ENCODE measurements at regions not wholly inside any gene's neighbourhood (a gene's known extent, or its start where the extent isn't known, plus 50 kb on each side); places are given as distances from the start of the nearest gene placed in this dataset.

DNA sequence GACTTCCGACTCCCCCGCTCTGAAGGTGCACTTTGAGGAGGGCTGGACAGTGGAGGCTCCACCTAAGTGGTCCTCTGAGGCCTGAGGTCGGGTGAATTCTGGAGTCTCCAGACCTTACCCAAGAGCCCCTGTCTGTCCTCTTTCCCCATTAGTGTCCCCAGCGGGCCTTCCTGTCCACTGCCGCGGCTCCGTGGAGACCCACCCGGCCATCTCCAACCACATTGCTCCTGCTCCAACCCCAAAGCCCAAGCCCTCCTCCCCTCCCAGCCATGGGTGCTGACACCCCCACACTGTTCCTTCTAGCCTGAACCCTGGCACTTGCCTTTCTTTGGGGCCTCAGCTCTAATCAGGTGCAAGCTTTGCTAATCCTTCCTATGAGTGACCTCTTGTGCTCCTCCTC lies 283.1 kb upstream of the TNRC6C start:
- DNase-seq = no peak

GRCh38 chr17:77675816-77676215 lies 282.7 kb upstream of the TNRC6C start:
- no peak for DNase-seq

- DNase-seq = no peak
These were observed 282.3 kb upstream of the TNRC6C start for GRCh38 chr17:77676237-77676661.

GRCh38 chr17:77677211-77677610 lies 281.3 kb upstream of the TNRC6C start:
- DNase-seq = no peak

- DNase-seq = no peak
These were observed 280.9 kb upstream of the TNRC6C start for GRCh38 chr17:77677630-77678029.

- no peak for DNase-seq
These were observed 278.9 kb upstream of the TNRC6C start for GRCh38 chr17:77679589-77679988.

DNA sequence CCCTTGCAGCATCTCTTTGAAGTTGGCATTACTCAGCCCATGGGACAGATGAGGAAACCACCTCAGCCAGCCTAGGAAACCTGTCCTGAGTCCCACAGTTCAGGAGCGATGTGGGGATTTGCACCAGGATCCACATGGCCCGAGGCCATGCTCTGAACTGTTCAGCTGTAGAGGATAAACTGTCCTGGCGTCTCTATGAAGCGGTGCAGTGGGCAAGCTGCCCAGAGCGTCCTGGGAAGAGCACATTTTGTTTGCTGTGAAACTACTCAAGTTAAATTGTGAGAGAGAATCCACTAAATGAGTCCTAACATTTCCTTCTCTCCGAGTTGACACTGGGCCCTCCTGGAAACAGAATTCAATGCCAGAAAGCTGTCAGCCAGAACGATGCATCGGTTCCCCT lies 276.6 kb upstream of the TNRC6C start:
- no peak for DNase-seq

- DNase-seq = no peak
These were observed 273.4 kb upstream of the TNRC6C start for GRCh38 chr17:77684803-77685798.

DNA sequence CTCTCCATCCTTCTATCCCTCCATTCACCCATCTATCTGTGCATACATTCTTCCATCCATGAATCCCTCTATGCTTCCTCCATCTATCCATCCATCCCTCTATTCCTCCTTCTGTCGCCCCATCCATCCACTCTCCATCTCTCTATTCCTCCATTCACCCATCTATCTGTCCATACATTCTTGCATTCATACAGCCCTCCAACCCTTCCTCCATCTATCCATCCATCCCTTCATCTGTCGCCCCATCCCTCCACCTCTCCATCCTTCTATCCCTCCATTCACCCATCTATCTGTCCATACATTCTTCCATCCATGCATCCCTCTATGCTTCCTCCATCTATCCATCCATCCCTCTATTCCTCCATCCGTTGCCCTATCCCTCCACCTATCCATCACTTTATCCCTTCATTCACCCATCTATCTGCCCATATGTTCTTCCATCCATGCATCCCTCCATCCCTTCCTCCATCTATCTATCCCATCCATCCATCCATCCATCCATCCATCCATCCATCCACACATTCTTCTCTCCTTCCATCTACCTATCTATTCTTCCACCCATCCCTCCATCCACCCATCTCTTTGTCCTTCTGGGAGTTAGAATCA lies 272.5 kb upstream of the TNRC6C start:
- DNase-seq = no peak

- DNase-seq = no peak
These were observed 271.6 kb upstream of the TNRC6C start for GRCh38 chr17:77686903-77687302.

GRCh38 chr17:77687417-77687816 lies 271.1 kb upstream of the TNRC6C start:
- DNase-seq = no peak

- no peak for DNase-seq
These were observed 270.6 kb upstream of the TNRC6C start for GRCh38 chr17:77687921-77688320.

- no peak for DNase-seq
These were observed 270.1 kb upstream of the TNRC6C start for GRCh38 chr17:77688369-77688768.

DNA sequence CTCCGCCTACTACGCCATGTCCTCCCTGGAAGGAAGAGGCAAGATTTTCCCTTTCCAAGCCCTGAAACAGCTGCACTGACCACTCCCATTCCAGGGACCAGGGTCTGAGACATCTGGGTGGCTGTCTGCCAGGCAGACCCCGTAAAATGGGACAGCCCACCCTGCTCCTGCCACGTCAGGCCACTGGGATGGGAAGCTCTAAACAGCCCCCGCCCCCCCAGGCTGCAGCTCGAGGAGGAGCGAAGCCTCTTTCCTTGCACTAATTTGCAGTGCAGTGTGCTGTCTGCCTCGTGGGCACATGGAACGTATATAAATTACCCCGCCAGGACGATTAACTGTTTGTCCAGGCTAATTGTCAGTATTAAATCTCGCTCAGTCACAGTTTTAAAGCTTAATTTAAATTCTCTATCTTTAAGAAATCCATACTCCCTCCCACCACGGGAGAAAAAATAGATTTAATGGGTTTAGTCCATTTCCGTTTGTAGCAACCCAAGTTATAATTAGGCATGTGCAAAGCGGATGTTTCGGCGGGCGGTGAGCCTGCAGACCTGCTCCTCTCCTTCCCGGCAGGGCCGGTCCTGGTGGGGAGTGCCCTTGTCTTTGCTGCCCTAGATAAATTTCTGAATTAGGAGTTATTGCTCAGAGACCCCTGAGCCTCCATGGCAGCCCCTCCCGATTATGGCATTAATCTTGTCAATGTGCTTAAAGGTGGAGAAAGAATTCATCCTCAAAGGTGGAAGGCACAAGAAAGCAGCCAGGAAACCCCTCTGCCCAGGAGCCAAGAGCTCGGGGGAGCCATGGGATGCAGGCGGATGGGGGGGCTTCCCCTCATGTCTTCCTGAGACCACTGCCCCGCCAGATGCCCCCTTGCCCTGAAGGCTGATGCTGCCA lies 268.0 kb upstream of the TNRC6C start:
- no peak for DNase-seq

GRCh38 chr17:77691216-77692085 lies 267.1 kb upstream of the TNRC6C start:
- no peak for DNase-seq

DNA sequence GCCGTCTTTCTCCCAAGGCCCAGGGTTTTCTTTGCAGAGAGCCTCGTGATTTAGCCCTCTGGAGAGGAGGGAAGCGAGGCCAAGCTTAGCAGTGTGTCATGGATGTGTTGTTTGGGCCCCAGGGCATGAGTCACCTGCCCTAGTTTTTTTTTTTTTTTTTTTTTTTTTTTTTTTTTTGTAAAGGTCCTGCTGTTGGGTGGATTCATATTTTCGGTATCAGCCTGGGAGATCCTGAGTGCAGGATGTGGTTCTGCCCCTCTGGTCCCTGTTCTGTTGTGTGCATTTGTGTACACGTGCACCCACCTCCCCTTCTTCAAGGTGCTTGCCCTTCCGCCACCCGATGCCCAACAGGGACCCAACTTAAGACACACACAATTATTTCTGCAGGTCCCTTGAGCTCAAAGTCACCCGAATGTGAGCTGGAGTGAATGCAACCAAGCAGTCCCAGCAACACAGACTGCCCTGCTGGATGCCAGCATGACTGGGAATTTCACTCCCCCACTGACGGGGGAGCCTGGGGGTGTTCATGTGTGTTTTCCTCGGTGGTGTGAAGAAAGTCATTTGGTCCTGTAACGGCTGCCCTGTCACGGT lies 265.8 kb upstream of the TNRC6C start:
- DNase-seq = no peak

- DNase-seq = no peak
These were observed 265.2 kb upstream of the TNRC6C start for GRCh38 chr17:77693301-77693700.

GRCh38 chr17:77693776-77694175 lies 264.7 kb upstream of the TNRC6C start:
- no peak for DNase-seq

GRCh38 chr17:77694391-77695363 lies 263.8 kb upstream of the TNRC6C start:
- no peak for DNase-seq

- DNase-seq = no peak
These were observed 263.1 kb upstream of the TNRC6C start for GRCh38 chr17:77695386-77695785.
